ENCODE measurements at regions not wholly inside any gene's neighbourhood (a gene's known extent, or its start where the extent isn't known, plus 50 kb on each side); places are given as distances from the start of the nearest gene placed in this dataset.

DNA sequence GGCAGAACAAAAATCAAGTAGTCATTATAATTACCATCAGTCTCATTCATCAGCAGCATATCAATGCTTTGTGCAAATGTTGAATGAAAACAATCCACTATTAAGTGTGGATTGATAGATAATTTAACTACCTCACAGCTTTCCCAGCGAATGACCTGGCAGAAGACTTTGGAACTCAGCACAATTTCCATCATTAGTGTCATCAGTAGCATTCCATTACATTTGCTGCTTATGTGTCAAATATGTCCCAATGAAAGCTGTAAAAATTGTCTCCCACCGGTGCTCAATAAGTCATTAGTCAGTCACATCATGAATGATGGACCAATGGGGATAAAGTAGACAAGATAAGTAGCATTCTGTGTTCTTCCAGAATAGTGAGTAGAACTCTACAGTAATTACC, 1513.5 kb upstream of the PRR20A start:
- Histone ChIP-seq H3K4me1 (replicated peaks in 1 of 4; ENCODE audit: control insufficient read depth in 3 of 4, insufficient read depth in 4 of 4, low read length in 3 of 4) (no peaks in the 10 kb centered on the region), H2AFZ (ENCODE audit: low read length) (no peak overlapping the region), H3K23me2 (ENCODE audit: low read depth, low read length) (no peaks in the 10 kb centered on the region), H4K8ac (ENCODE audit: extremely low read depth, insufficient read depth, low read length) (no peak overlapping the region), H3K18ac (ENCODE audit: extremely low read depth, low read length) (no peak overlapping the region), H2AK5ac (ENCODE audit: low read depth, low read length) (no peak overlapping the region), H2BK12ac (ENCODE audit: low read depth, low read length) (no peak overlapping the region), H2BK5ac (ENCODE audit: low read depth, low read length) (no peak overlapping the region), H2BK20ac (ENCODE audit: low read length) (no peak overlapping the region), H3K23ac (ENCODE audit: insufficient read length) (no peak overlapping the region), H2BK15ac (ENCODE audit: low read length) (no peak overlapping the region), H3K9ac (replicated peaks in 1 of 4; ENCODE audit: extremely low read depth in 1 of 4, low read depth in 3 of 4, low read length in 3 of 4) (no peak overlapping the region), H4K5ac (ENCODE audit: insufficient read length, low read depth, low read length) (no peak overlapping the region), H3K79me1 (ENCODE audit: low read depth, low read length) (no peaks in the 10 kb centered on the region), H3K14ac (ENCODE audit: insufficient read length) (no peak overlapping the region), H3K36me3 (ENCODE audit: control insufficient read depth in 2 of 4, insufficient read depth in 4 of 4, low read length in 3 of 4) (peaks cover 0 to 6% (median 0%) of the 10 kb centered on the region in 4 experiments; a peak in 2 of 8 replicates), H4K91ac (replicated peaks; ENCODE audit: insufficient read length, low read length) (no peak overlapping the region), H4K20me1 (replicated peaks in 1 of 2; ENCODE audit: control insufficient read depth in 1 of 2, insufficient read depth in 2 of 2, low read length in 2 of 2) (no peaks in the 10 kb centered on the region), H3K79me2 (ENCODE audit: control insufficient read depth in 1 of 2, insufficient read depth in 2 of 2, low read length in 2 of 2) (no peaks in the 10 kb centered on the region), H2BK120ac (replicated peaks; ENCODE audit: low read depth, low read length) (no peak overlapping the region), H3K4me3 (ENCODE audit: extremely low read depth in 1 of 4, insufficient read depth in 2 of 4, low read depth in 3 of 4, low read length in 4 of 4) (no peak overlapping the region), H3K4ac (replicated peaks; ENCODE audit: insufficient read length, low read depth, low read length) (no peak overlapping the region), H3K4me2 (ENCODE audit: insufficient read depth in 1 of 2, low read depth in 2 of 2, low read length in 2 of 2) (no peak overlapping the region), H3K27me3 (replicated peaks in 1 of 4; ENCODE audit: control insufficient read depth in 3 of 4, extremely low read depth in 1 of 4, insufficient read depth in 3 of 4, low read length in 3 of 4) (no peaks in the 10 kb centered on the region), H3K27ac (ENCODE audit: low read depth, low read length) (no peak overlapping the region), H3K56ac (replicated peaks; ENCODE audit: insufficient read length, low read depth, low read length) (no peak overlapping the region), H3K9me3 (ENCODE audit: insufficient read depth in 2 of 2, low read depth in 1 of 2, low read length in 1 of 2) (peaks cover 0 to 16% of the 10 kb centered on the region in 2 experiments; a peak in 2 of 4 replicates)
- DNase-seq (ENCODE audit: low read depth in 1 of 2, low spot score in 2 of 2) = no peak
- TF ChIP-seq SIX5 (IDR thresholded peaks at IDR 0.05; ENCODE audit: low read depth, low read length) (no peak), BCL11A (IDR thresholded peaks at IDR 0.05; ENCODE audit: low read depth in 2 of 2, low read length in 2 of 2) (no peak)
- FAIRE-seq = no peak
- POLR2A ChIA-PET (ENCODE audit: partially characterized antibody) = interaction anchor here (1.2 kb wide), 1 partner anchor 61 kb away, joined by 3 read pairs; no protein-coding TSS in a partner anchor
- 96% methylated on average over 2 of the region's 2 CpGs; no CpG with 5 or more reads in 1 of the 2 experiments for WGBS, 2 experiments (ENCODE audit: extremely low coverage in 1 of 2, insufficient coverage in 1 of 2, insufficient read length in 1 of 2, insufficient replicate concordance in 2 of 2, low coverage in 1 of 2, low lambda C conversion rate in 2 of 2, missing lambda C conversion rate in 1 of 2)
- CTCF ChIA-PET (ENCODE audit: partially characterized antibody) = interaction anchor here (0.5 kb wide), 1 partner anchor 9 kb away, joined by 3 read pairs; no protein-coding TSS in a partner anchor

All from H1 (cell line).